Endodermal cell (in vitro differentiated cells): ENCODE measurements at regions not wholly inside any gene's neighbourhood (a gene's known extent, or its start where the extent isn't known, plus 50 kb on each side); places are given as distances from the start of the nearest gene placed in this dataset.

Experiments used
- DNase-seq: peaks from one replicate; pipeline ENCODE4 v3.0.0-alpha.2; 2017
- H3K27ac ChIP-seq: 2 replicates; pipeline ENCODE4 v1.5.1; 2013; ENCODE audit warnings: mild to moderate bottlenecking, low read depth, low read length, moderate library complexity
- H3K27me3 ChIP-seq: 2 replicates; pipeline ENCODE4 v1.6.1; 2013; ENCODE audit warnings: mild to moderate bottlenecking, low read length, moderate library complexity; ENCODE audit not compliant: insufficient read depth, control insufficient read depth, poor library complexity, severe bottlenecking
- H3K36me3 ChIP-seq: 2 replicates; pipeline ENCODE4 v1.7.0; 2013; ENCODE audit warnings: mild to moderate bottlenecking, low read length, moderate library complexity; ENCODE audit not compliant: control insufficient read depth, insufficient read depth
- H3K4me1 ChIP-seq: one replicate; pipeline ENCODE4 v1.7.0; 2013; ENCODE audit warnings: low read length; ENCODE audit not compliant: control insufficient read depth, insufficient read depth
- H3K4me3 ChIP-seq: 2 replicates; pipeline ENCODE4 v1.5.1; 2013; ENCODE audit warnings: mild to moderate bottlenecking, low read length, moderate library complexity
- H3K9ac ChIP-seq: 2 replicates; pipeline ENCODE4 v1.6.1; 2013; ENCODE audit warnings: mild to moderate bottlenecking, low read length, moderate library complexity; ENCODE audit not compliant: poor library complexity, severe bottlenecking; ENCODE audit errors: extremely low read depth
- H3K9me3 ChIP-seq: 2 replicates; pipeline ENCODE4 v1.6.1; 2013; ENCODE audit warnings: mild to moderate bottlenecking, low read length, moderate library complexity; ENCODE audit not compliant: control insufficient read depth
- H3K27ac Mint-ChIP-seq: 2 replicates; pipeline ENCODE4 v1.8.0; 2020; ENCODE audit warnings: mixed read lengths
- H3K27me3 Mint-ChIP-seq: 2 replicates; pipeline ENCODE4 v1.8.0; 2021; ENCODE audit warnings: mild to moderate bottlenecking, mixed read lengths; ENCODE audit not compliant: insufficient read depth
- H3K36me3 Mint-ChIP-seq: 2 replicates; pipeline ENCODE4 v1.8.0; 2020; ENCODE audit warnings: low read depth, mixed read lengths
- H3K4me1 Mint-ChIP-seq: 2 replicates; pipeline ENCODE4 v1.8.0; 2020; ENCODE audit warnings: mixed read lengths
- H3K4me3 Mint-ChIP-seq: 2 replicates; pipeline ENCODE4 v1.8.0; 2020; ENCODE audit warnings: mild to moderate bottlenecking, moderate library complexity, mixed read lengths
- H3K9me3 Mint-ChIP-seq: 2 replicates; pipeline ENCODE4 v1.8.0; 2020; ENCODE audit warnings: mild to moderate bottlenecking, mixed read lengths
- CTCF ChIP-seq: fragments of 200-600 bp; sonication (generic); conservative IDR thresholded peaks from 2 replicates; pipeline ENCODE4 v1.5.0; 2021; ENCODE audit warnings: antibody characterized with exemption, mild to moderate bottlenecking
- WGBS, 2 experiments: methylation state at CpG; one replicate each; pipeline versions ENCODE4 v1.1.5 to v1.1.7; 2013; ENCODE audit warnings: missing lambda C conversion rate in 2 of 2, mixed read lengths in 1 of 2; ENCODE audit not compliant: insufficient coverage in 1 of 2, insufficient read length in 1 of 2; 5-methylcytosine and 5-hydroxymethylcytosine counted together

GRCh38 chr2:234678711-234679110, 181.8 kb upstream of the ARL4C start:
- Mint-ChIP-seq H3K4me3 (no peak overlapping the region), H3K36me3 (no peaks in the 10 kb centered on the region), H3K27ac (no peak overlapping the region), H3K9me3 (peaks cover 9% of the 10 kb centered on the region), H3K27me3 (no peaks in the 10 kb centered on the region), H3K4me1 (peaks cover 39% of the 10 kb centered on the region)
- no peaks in the 10 kb centered on the region for H3K27me3 ChIP-seq
- peak; percentile 19 for DNase-seq
- H3K9me3 ChIP-seq, result peaks cover 19% of the 10 kb centered on the region
- TF ChIP-seq CTCF, result no peak
- no peak overlapping the region for H3K9ac ChIP-seq
- no peak overlapping the region for H3K4me3 ChIP-seq
- 94 to 100% methylated on average over 1 to 2 of the region's 2 CpGs for WGBS, 2 experiments
- H3K4me1 ChIP-seq, result peaks cover 12% of the 10 kb centered on the region
- H3K36me3 ChIP-seq, result no peaks in the 10 kb centered on the region
- no peak overlapping the region for H3K27ac ChIP-seq

GRCh38 chr2:234677758-234678538, 181.1 kb upstream of the ARL4C start:
- H3K27ac Mint-ChIP-seq, result no peak overlapping the region
- TF ChIP-seq CTCF, result no peak
- peak overlapping the region; percentile 30 for H3K4me3 ChIP-seq
- peaks cover 35% of the 10 kb centered on the region for H3K4me1 Mint-ChIP-seq
- H3K9me3 Mint-ChIP-seq, result peaks cover 9% of the 10 kb centered on the region
- H3K9me3 ChIP-seq, result peaks cover 19% of the 10 kb centered on the region
- H3K27me3 Mint-ChIP-seq, result peaks cover 2% of the 10 kb centered on the region
- H3K36me3 ChIP-seq, result no peaks in the 10 kb centered on the region
- no peak overlapping the region for H3K9ac ChIP-seq
- H3K36me3 Mint-ChIP-seq, result no peaks in the 10 kb centered on the region
- WGBS, 2 experiments, result 85 to 87% methylated on average over 5 to 6 of the region's 6 CpGs
- H3K4me3 Mint-ChIP-seq, result no peak overlapping the region
- peak; percentile 21 for DNase-seq
- H3K4me1 ChIP-seq, result peaks cover 12% of the 10 kb centered on the region
- H3K27ac ChIP-seq, result peak overlapping the region; percentile 83
- H3K27me3 ChIP-seq, result no peaks in the 10 kb centered on the region

- Histone ChIP-seq H3K4me1 (peaks cover 12% of the 10 kb centered on the region), H3K27ac (peak overlapping the region; percentile 83), H3K27me3 (no peaks in the 10 kb centered on the region), H3K4me3 (peak overlapping the region; percentile 53), H3K36me3 (no peaks in the 10 kb centered on the region), H3K9ac (no peak overlapping the region), H3K9me3 (peaks cover 19% of the 10 kb centered on the region)
- 83 to 84% methylated on average over 3 to 8 of the region's 8 CpGs for WGBS, 2 experiments
- no peak overlapping the region for H3K4me3 Mint-ChIP-seq
- H3K4me1 Mint-ChIP-seq, result peaks cover 31% of the 10 kb centered on the region
- peak; percentile 37 for DNase-seq
- H3K9me3 Mint-ChIP-seq, result peaks cover 9% of the 10 kb centered on the region
- H3K36me3 Mint-ChIP-seq, result no peaks in the 10 kb centered on the region
- H3K27ac Mint-ChIP-seq, result no peak overlapping the region
- TF ChIP-seq CTCF, result no peak
- H3K27me3 Mint-ChIP-seq, result peaks cover 2% of the 10 kb centered on the region
These were observed 180.0 kb upstream of the ARL4C start for GRCh38 chr2:234676783-234677450.
